OCI-LY1 (cell line): ENCODE measurements at regions not wholly inside any gene's neighbourhood (a gene's known extent, or its start where the extent isn't known, plus 50 kb on each side); places are given as distances from the start of the nearest gene placed in this dataset.

Experiments
- CTCF ChIP-seq: fragments of 200-600 bp; sonication (generic), shearing (Covaris generic); IDR thresholded peaks from 2 replicates; pipeline ENCODE4 v1.5.1; 2017; ENCODE audit warnings: mild to moderate bottlenecking, antibody characterized with exemption, low read length, moderate library complexity, mixed read lengths
- EZH2 ChIP-seq: fragments of 200-600 bp; sonication (generic), shearing (Covaris generic); IDR thresholded peaks from 2 replicates; pipeline ENCODE4 v1.8.0; 2017; ENCODE audit warnings: borderline replicate concordance, mixed run types, mild to moderate bottlenecking, antibody characterized with exemption, low read length, moderate library complexity, mixed read lengths

- TF ChIP-seq CTCF (no peak), EZH2 (no peak)
These were observed 283.1 kb downstream of the ELAVL2 start for GRCh38 chr9:23542927-23543326.
